NB4 (cell line): ENCODE measurements at regions not wholly inside any gene's neighbourhood (a gene's known extent, or its start where the extent isn't known, plus 50 kb on each side); places are given as distances from the start of the nearest gene placed in this dataset.

Experiments
- DNase-seq: peaks from one replicate; pipeline ENCODE4 v3.0.0; 2010; ENCODE audit warnings: low read depth
- H3K4me3 ChIP-seq: one replicate; pipeline ENCODE4 v1.5.1; 2011; ENCODE audit warnings: mild to moderate bottlenecking, low read depth, low read length, moderate library complexity
- MYC ChIP-seq: IDR thresholded peaks from 2 replicates; pipeline ENCODE4 v1.6.1; 2011; ENCODE audit warnings: low read depth, low read length
- POLR2A ChIP-seq: IDR thresholded peaks from 2 replicates; pipeline ENCODE4 v1.6.1; 2011; ENCODE audit warnings: mild to moderate bottlenecking; ENCODE audit not compliant: insufficient read length; ENCODE audit errors: extremely low read depth
- TF ChIP-seq, protein P1 (sequence below): IDR thresholded peaks from one replicate; pipeline ENCODE4 v1.5.1; 2012; ENCODE audit warnings: low read depth, low read length
- TF ChIP-seq, protein P2 (sequence below): IDR thresholded peaks from 2 replicates; pipeline ENCODE4 v1.6.1; 2011; ENCODE audit warnings: low read depth, low read length

DNA sequence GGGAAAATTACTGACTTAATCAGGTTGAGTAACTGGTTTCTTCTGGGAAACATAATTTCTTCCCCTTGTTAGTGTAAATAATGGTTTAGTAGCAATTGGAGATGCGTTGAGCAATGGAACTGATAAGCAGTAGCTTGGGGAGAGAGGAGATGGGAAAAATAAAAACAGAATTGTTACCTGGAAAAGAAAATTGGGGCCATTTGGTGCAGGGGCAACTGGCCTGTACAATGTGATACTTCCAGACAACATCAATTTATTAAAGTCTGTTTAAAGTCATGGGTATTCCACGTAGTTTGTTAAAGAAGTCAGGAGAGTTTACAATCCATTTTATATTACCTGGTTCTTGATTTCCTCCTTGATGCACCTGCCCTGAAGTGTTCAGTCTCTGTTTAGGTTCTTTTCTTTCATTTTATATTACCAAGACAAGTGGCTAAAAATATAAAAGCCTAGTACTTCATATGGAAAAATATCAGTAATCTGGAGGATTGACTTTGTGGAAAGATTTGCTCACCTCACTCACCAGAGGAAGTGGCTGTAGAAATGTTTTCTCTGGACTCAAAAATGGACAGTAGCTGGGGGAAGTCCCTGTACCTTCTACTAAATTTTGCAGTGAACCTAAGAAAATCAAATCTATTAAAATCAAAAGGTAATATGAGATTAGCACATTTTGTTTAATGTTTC, 161.0 kb downstream of the DDX1 start:
- no peak overlapping the region for H3K4me3 ChIP-seq
- TF ChIP-seq, protein P1, sequence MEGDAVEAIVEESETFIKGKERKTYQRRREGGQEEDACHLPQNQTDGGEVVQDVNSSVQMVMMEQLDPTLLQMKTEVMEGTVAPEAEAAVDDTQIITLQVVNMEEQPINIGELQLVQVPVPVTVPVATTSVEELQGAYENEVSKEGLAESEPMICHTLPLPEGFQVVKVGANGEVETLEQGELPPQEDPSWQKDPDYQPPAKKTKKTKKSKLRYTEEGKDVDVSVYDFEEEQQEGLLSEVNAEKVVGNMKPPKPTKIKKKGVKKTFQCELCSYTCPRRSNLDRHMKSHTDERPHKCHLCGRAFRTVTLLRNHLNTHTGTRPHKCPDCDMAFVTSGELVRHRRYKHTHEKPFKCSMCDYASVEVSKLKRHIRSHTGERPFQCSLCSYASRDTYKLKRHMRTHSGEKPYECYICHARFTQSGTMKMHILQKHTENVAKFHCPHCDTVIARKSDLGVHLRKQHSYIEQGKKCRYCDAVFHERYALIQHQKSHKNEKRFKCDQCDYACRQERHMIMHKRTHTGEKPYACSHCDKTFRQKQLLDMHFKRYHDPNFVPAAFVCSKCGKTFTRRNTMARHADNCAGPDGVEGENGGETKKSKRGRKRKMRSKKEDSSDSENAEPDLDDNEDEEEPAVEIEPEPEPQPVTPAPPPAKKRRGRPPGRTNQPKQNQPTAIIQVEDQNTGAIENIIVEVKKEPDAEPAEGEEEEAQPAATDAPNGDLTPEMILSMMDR = no peak
- TF ChIP-seq POLR2A = no peak
- TF ChIP-seq, protein P2, sequence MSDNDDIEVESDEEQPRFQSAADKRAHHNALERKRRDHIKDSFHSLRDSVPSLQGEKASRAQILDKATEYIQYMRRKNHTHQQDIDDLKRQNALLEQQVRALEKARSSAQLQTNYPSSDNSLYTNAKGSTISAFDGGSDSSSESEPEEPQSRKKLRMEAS = no peak
- no peak for TF ChIP-seq MYC
- no peak for DNase-seq

DNA sequence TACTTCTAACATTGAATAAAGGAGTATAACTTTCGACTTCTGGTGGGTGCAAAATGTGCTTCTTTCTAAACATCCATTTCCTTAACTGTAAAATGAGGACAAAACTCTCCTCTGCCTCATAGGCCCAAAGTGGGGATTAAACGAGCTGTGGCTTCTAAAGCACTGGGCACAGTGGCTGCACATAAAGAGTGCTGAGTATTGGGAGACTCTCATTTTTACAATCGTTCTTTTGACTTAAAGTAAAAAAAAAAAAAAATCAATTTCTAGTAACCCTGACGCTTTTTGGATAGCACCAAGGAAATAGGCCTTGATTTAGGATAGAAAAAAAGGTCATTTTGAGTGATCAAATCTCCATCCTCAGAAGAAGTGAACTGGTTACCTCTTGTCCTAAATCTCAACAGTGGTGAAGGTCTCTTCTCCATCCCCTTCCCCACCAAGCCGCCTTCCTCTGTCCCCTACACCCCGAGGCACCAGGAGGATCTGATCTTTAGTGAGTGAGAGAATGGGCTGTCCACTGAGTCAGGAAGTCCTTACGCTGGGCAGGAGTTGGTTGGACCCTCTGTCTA, 161.6 kb downstream of the DDX1 start:
- DNase-seq = no peak
- H3K4me3 ChIP-seq = no peak overlapping the region
- TF ChIP-seq POLR2A (no peak), MYC (no peak)
- TF ChIP-seq, protein P2 = no peak
- TF ChIP-seq, protein P1 = no peak

DNA sequence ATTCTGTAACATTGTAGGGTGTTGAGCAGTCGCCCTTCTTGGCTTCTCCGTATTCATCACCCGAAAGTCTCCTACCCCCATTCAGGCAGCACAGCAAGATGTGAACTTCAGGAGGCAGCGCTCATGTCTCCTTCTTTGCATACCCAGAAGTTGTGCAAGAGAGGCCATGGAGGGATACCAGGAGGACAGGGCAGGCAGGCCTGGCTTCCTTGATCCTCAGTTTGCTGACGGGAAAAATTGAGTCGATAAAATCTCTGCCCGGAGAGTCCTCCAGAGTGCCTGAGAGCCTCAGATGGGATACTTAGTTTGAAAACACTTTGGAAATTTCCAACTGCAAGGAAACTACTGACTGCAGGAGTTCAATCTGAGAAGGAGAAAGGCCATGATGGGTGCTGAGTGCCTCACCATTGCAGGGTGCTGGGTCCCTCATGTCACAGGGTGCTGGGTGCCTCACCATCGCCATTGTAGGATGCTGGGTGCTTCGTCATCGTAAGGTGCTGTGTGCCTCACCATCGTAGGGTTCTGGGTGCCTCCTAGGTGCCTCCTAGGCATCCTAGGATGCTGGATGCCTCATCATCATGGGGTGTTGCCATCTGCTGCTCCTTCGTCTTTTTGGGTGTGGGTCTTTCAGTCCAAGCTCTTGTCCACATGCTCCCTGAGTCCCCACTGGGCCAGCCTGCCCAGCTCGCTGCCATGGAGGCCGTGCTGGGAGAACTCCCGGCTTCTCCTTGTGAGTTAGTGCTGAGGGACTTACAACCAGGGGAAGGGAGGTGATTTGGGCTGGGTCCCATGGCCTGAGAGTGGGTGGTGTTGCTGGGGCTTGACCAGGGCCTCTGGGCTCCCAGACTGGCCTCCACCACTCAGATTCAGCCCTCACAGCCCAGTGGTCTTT, 162.4 kb downstream of the DDX1 start:
- no peak overlapping the region for H3K4me3 ChIP-seq
- DNase-seq = no peak
- TF ChIP-seq POLR2A (no peak), MYC (no peak)
- TF ChIP-seq, protein P2 = no peak
- TF ChIP-seq, protein P1 = no peak

DNA sequence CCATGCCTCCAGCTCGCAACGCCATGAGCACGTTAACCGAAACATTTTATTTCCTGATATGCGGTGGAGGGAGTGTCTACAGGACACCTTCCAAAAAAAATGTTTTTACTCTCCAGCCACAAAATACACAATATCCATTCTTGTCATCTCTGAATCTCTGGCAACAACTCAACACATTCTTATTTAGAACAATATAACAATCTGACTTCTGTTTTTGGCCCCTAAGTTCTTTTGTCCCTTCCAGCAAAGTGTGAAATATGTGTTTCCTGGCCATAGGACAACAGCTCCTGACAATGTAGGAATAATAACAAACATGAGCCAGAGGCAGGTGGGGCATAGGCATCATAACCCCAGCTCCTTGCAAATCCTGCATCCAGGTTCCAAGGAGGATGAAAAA, 163.0 kb downstream of the DDX1 start:
- DNase-seq = no peak
- TF ChIP-seq, protein P1 = no peak
- TF ChIP-seq, protein P2 = no peak
- no peak for TF ChIP-seq POLR2A
- no peak for TF ChIP-seq MYC
- no peak overlapping the region for H3K4me3 ChIP-seq

DNA sequence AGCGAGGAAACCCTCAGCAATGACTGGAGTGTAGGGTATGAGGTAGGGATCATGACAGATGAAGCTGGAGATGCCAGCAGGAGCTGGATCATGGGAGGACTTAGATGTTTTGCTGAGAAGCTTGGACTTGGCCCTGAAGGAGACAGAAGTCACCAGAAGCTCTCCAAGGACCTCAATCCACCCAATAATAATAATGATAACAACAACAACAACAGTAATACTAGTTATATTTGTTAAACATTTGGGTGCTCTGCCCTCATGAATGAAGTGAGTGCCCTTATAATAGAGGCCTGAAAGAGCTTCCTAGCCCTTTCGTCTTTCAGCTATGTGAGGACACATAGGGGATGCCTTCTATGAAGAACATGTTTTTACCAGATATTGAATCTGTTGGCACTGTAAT, 163.9 kb downstream of the DDX1 start:
- no peak for DNase-seq
- TF ChIP-seq MYC = no peak
- TF ChIP-seq, protein P1 = no peak
- TF ChIP-seq POLR2A = no peak
- TF ChIP-seq, protein P2 = no peak
- no peak overlapping the region for H3K4me3 ChIP-seq
